Hematopoietic multipotent progenitor cell treated with erythropoietin and hydrocortisone succinate and interleukin-3 and kit ligand, for 6 days (in vitro differentiated cells): ENCODE measurements at regions not wholly inside any gene's neighbourhood (a gene's known extent, or its start where the extent isn't known, plus 50 kb on each side); places are given as distances from the start of the nearest gene placed in this dataset.

Experiments used
- DNase-seq: peaks from one replicate; pipeline ENCODE4 v3.0.0-alpha.2; 2015

DNA sequence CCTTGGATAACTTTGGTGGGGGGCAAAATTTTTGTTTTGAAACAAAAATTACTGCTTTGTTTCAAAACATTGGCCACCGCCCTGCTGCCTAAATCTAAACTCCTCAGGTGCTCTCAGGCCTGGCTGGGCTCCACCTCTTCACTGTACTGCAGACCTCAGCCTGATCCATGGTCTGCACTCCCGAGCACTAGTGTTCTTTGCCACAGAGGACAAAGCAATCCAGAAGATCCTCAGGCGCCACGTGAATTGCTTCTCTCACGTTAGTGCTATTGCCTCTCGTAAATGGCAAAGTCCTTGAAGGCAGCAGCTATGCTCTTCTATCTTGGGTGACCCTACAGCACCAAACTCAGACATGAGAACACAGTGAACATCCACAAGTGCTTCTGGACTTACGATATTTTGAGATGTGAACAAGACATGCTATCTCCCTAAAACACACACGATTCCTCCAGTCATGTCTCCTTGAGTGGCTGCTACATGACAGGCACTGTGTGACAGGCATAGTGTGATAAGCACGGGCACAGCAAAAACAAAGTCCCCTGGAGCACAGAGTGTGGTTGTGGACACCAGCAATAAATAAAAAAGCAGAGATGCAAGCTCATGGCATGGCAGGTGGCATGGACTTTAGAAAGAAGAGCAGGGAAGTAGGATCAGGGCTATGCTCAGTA, 582.1 kb upstream of the DPP6 start:
- no peak for DNase-seq

- DNase-seq = no peak
Measured at GRCh38 chr7:153472516-153472915, 579.7 kb upstream of the DPP6 start.

GRCh38 chr7:153473185-153473584, 579.0 kb upstream of the DPP6 start:
- no peak for DNase-seq

DNA sequence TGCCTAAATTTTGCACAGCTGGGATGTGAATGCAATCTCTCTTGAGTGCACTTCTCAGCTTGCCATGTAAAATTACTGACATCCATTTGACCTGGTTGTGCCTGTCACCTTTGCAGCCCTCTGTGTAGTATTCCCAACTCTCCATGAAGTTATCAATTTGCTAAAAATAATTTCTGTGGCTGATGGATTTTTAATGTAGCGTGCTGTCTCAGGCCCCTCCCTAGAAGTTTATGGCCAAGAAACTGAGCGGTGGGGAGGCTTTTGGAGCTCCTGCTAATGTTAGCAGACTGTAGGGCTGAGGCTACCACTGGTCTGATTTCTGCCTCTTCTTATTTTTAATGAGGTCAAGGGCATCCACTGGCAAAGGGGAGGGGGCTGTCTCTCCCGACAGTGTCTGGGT, 577.0 kb upstream of the DPP6 start:
- no peak for DNase-seq

DNA sequence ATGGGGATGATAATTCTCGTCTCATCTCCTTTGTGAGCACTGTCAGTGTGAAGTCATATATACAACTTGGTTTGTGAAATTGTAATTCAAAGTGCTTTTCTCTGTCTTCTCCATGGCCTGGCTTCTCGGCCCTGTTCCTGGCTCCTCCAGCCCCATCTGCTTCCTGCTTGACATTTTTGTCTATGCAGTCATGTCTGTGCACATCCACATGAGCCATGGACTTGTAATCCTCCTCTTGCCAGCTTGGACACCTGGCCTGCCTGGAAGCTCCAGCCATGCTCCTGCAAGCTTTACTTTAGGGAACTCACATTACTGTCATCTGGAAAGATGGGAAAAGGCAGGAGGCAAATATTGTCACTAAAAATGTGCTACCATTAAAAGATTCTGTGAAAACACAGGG, 576.0 kb upstream of the DPP6 start:
- DNase-seq = no peak

DNA sequence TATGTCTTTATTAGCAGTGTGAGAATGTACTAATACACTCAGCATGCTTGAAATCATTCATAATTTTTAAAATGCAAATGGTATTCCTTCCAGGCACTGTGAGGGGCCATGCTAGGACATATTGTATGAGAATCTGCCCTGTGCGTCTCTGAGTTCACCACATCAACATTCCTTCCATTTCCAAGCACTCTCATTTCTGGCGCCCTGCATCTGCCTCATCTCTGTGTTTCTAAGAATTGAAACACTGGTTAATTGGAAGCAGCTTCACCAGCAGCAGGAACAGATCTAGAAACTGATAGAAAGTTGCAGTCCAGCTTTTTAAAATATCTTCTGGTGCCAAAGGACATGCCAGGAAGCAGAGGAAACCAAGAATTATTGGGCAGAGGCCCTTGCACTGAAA, 555.9 kb upstream of the DPP6 start:
- no peak for DNase-seq

DNA sequence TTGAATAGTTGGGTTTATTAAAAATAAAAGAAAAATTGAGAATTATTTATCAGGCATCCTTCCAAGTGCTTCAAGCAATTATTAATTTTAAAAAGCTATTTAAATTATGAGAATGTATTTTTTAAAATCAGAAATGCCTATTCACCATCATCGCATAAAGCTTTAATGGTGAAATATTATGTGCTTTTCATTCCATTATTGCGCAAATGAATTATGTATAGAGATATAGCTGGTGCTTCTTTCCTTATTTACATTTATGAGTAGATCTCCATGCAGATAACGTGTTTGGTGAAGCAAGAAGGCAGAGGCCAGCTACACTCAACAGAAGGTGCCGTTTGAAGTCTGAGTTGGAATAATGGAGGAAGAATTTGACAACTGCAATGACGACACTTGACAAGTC, 549.1 kb upstream of the DPP6 start:
- DNase-seq = no peak

GRCh38 chr7:153504288-153505075, 547.7 kb upstream of the DPP6 start:
- DNase-seq = no peak

- DNase-seq = no peak
Measured at GRCh38 chr7:153507885-153508284, 544.3 kb upstream of the DPP6 start.

GRCh38 chr7:153509768-153510167, 542.4 kb upstream of the DPP6 start:
- DNase-seq = no peak

DNA sequence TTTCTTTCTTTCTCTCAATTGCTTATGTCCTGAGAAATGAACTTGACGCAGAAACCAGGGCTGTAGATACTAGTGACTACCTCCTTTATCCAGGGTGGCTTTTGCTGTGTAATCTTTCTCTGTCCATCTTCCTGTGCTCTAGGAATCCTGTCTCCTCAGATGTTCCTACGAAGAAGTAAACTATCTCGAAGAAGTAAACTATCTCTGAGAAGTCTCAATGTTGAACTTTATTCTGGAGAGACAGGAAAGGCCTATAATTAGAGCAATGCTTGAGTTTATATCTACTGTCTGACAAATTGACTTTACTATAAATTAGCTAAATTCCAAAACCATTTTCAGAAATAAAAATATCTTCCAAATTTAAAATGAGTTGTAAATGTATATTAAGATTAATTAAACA, 541.5 kb upstream of the DPP6 start:
- DNase-seq = no peak

DNA sequence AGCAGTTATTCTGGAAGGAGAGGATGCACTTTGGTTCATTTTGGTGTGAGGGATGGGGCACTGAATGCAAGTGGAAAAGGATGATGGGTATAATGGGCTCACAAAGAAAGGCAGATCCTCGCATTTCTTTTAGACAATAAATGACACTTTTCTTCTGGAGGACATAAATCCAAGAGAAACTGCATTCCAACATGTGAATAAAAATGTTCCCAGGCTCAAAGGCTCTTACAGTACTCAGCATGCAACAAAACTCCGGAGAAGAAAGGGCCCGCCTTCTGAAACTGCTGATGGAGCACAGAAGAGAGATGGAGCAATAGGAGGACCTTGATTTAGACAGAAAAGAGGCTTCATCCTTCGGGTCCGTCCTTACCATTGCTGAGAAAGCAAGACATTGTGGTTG, 538.2 kb upstream of the DPP6 start:
- no peak for DNase-seq

DNA sequence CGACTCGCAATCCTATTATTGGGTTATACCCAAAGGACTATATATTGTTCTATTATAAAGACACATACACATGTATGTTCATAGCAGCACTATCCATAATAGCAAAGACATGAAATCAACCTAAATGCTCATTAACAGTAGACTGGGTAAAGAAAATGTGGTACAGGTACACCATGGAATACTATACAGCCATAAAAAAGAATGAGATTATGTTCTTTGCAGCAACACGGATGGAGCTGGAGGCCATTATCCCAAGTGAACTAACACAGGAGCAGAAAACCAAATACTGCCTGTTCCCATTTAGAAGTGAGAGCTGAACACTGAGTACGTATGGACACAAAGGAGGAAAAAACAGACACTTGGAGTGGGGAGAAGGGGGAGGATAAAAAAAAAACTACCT, 536.8 kb upstream of the DPP6 start:
- no peak for DNase-seq

DNA sequence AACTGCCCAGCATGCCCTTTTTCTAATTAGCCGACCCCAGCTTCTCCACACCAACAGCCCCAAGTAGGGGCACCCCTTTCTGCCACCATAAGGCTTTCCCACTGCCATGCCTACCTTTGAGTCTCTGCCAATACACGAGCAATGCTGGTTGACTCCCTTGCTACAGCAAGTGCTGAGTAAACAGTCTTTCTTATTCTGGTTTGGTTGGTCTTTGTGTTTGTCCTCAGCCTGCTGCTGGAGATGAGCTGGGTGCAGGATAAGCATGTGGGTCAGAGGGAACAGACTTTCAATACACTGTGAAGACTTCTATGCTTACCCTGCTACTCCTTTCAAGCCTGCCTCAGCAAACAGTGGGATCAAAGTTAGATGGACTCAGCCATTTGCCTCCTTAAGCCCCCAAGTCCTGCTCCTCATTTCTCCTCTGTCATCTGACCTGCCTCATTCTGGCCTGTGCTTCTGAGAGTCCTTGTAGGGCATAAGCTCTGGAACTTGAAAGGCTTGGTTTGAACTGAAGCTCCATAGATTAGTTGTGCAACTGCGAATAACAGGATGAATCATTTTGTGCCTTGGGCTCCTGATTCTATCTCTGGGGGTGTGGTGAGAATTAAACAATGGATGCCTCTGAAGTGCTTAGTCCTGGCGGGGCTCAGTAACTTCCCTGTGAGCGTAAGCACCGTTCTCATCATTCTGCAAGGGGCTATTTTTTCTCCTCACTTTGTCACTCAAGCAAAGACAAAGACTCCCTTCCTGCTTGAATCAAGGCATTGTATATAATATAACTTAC, 533.8 kb upstream of the DPP6 start:
- DNase-seq = no peak

DNA sequence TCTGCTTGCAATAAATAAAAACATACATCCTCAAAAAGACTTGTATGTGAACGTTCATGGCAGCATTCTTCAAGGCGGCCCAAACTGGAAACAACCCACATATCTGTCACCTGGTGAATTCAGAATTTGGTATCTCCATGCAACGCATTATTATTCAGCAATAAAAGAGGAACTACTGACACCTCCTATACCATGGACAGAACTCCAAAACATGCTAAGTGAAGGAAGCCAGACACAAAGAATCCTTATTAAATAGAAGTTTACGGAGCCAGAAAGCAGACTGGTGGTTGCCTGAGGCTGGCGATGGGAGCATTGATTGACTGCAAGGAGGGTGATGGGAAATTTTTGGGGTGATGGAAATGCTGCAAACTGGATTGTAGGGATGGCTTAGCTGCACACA, 530.8 kb upstream of the DPP6 start:
- DNase-seq = no peak

GRCh38 chr7:153522261-153522660, 529.9 kb upstream of the DPP6 start:
- no peak for DNase-seq

GRCh38 chr7:153523320-153524015, 528.7 kb upstream of the DPP6 start:
- DNase-seq = no peak

- no peak for DNase-seq
Measured at GRCh38 chr7:153524070-153524601, 528.1 kb upstream of the DPP6 start.

GRCh38 chr7:153529100-153529499, 523.1 kb upstream of the DPP6 start:
- DNase-seq = no peak

GRCh38 chr7:153529651-153530165, 522.5 kb upstream of the DPP6 start:
- DNase-seq = no peak

DNA sequence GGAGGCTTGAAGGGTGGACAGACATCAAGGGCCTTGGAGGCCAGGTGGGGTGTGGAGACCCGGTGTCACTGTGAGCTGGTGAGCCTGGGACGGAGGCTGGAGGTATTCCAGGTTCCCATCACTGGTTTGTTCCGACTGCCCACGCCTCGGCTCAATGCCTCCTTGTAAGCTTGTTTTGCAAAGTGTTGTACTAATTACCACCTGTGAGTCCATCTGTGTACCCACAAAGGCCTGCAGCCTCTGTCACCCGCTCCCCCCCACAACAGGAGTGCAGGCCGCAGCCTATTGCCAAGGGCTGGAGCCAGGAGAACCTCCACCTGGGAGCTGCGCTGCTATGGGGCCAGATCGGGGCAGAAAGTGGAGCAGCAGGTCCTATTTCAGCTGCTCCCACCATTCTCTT, 521.8 kb upstream of the DPP6 start:
- DNase-seq = no peak

DNA sequence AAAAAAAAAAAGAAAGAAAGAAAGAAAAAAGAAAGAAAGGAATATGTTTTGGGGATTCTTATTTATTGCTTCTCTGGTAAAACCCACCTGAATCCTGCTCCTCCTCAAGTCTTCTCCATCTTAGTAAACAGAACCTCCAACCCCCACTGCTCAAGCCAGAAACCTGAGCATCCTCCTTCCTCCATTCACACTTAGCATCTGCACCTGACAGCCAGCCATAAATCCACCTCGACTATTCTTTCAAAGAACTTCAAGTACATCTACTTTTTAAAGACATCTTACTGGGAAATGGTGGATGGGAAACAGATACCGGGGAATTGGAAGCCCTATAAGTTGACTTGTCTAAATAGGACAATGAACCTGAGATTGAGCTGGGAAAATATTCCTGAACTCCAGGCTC, 519.9 kb upstream of the DPP6 start:
- no peak for DNase-seq

- no peak for DNase-seq
Measured at GRCh38 chr7:153537271-153537670, 514.9 kb upstream of the DPP6 start.
